ENCODE measurements at regions not wholly inside any gene's neighbourhood (a gene's known extent, or its start where the extent isn't known, plus 50 kb on each side); places are given as distances from the start of the nearest gene placed in this dataset.

- Histone ChIP-seq H3K18ac (ENCODE audit: low read depth, low read length) (no peak overlapping the region), H2BK20ac (ENCODE audit: low read depth, low read length) (no peak overlapping the region), H3K27ac (ENCODE audit: insufficient read depth, low read length) (no peak overlapping the region), H3K56ac (ENCODE audit: extremely low read depth, insufficient read depth, low read length) (no peak overlapping the region), H3K4me1 (ENCODE audit: control insufficient read depth, insufficient read depth, low read length) (no peaks in the 10 kb centered on the region), H2AFZ (replicated peaks; ENCODE audit: low read length, poor library complexity) (no peak overlapping the region), H2BK120ac (ENCODE audit: low read depth, low read length) (no peak overlapping the region), H4K91ac (ENCODE audit: insufficient read depth, low read depth, low read length) (no peak overlapping the region), H3K4me2 (ENCODE audit: low read depth, low read length) (no peak overlapping the region), H3K23ac (ENCODE audit: low read depth, low read length) (no peak overlapping the region), H2BK15ac (ENCODE audit: low read depth, low read length) (no peak overlapping the region), H2AK5ac (ENCODE audit: low read depth, low read length) (no peak overlapping the region), H3K9me3 (ENCODE audit: control insufficient read depth, insufficient read depth, low read length) (no peaks in the 10 kb centered on the region; the same call in 1 of the 2 replicates), H4K20me1 (ENCODE audit: insufficient read depth, low read length) (no peaks in the 10 kb centered on the region), H4K5ac (ENCODE audit: low read depth, low read length) (no peak overlapping the region), H3K4ac (ENCODE audit: low read depth, low read length) (no peak overlapping the region), H2BK5ac (ENCODE audit: low read depth, low read length, poor library complexity, severe bottlenecking) (no peak overlapping the region), H3K9ac (ENCODE audit: low read depth, low read length) (no peak overlapping the region), H3K4me3 (ENCODE audit: insufficient read depth, low read depth, low read length) (no peak overlapping the region), H3K14ac (replicated peaks; ENCODE audit: low read depth, low read length) (no peak overlapping the region), H3K9me1 (ENCODE audit: insufficient read depth, low read length) (no peaks in the 10 kb centered on the region), H3K36me3 (ENCODE audit: control insufficient read depth, insufficient read depth, low read length) (no peaks in the 10 kb centered on the region), H4K8ac (ENCODE audit: low read depth in 2 of 2, low read length in 2 of 2) (no peak overlapping the region), H3K79me1 (ENCODE audit: low read depth in 1 of 2, low read length in 2 of 2) (no peaks in the 10 kb centered on the region), H3K27me3 (ENCODE audit: control insufficient read depth, insufficient read depth, low read length) (no peaks in the 10 kb centered on the region), H2AK9ac (replicated peaks; ENCODE audit: low read depth, low read length, poor library complexity) (no peak overlapping the region)
- 86% methylated on average over 2 of the region's 9 CpGs; no CpG with 5 or more reads in 1 of the 2 experiments for WGBS, 2 experiments (ENCODE audit: extremely low coverage in 2 of 2, insufficient read length in 1 of 2)
- BruUV-seq (replicated peaks): no TSS peak
- no peak for ATAC-seq (ENCODE audit: low read depth)
- in situ Hi-C loops (cut with MboI; ENCODE audit: low sequenced_read_pairs) (no loop called here), intact Hi-C loops (cut with micrococcal nuclease) (no loop called here), dilution Hi-C loops (cut with HindIII; ENCODE audit: low sequenced_read_pairs, unreplicated experiment) (no loop called here)
- no peak for DNase-seq
- POLR2A ChIA-PET (ENCODE audit: unreplicated experiment): no interaction called here
- CTCF ChIA-PET: no interaction called here
- TF ChIP-seq CEBPB (IDR thresholded peaks at IDR 0.05; ENCODE audit: low read depth, low read length) (no peak), BHLHE40 (IDR thresholded peaks at IDR 0.05; ENCODE audit: low read depth, low read length) (no peak), MXI1 (IDR thresholded peaks at IDR 0.05; ENCODE audit: borderline replicate concordance, low read depth, low read length) (no peak), SMC3 (IDR thresholded peaks at IDR 0.05; ENCODE audit: low read depth, low read length) (no peak), USF2 (IDR thresholded peaks at IDR 0.05; ENCODE audit: low read depth, low read length) (no peak), MAFK (IDR thresholded peaks at IDR 0.05; ENCODE audit: low read depth, low read length) (no peak), RFX5 (IDR thresholded peaks at IDR 0.05; ENCODE audit: low read depth, low read length) (no peak), RAD21 (IDR thresholded peaks at IDR 0.05; ENCODE audit: low read length) (no peak), ELK1 (IDR thresholded peaks at IDR 0.05; ENCODE audit: borderline replicate concordance, low read depth, low read length) (no peak), RCOR1 (IDR thresholded peaks at IDR 0.05; ENCODE audit: insufficient replicate concordance, low read length) (no peak), NFE2L2 (IDR thresholded peaks at IDR 0.05; ENCODE audit: low read depth, low read length) (no peak)
Measured at GRCh38 chrX:83588409-83588808, 80.3 kb downstream of the POU3F4 start.
